Spleen (tissue), 11 donors: ENCODE measurements at regions not wholly inside any gene's neighbourhood (a gene's known extent, or its start where the extent isn't known, plus 50 kb on each side); places are given as distances from the start of the nearest gene placed in this dataset.

Experiments used
- DNase-seq: peaks from one replicate; pipeline ENCODE4 v3.0.0-alpha.2; 2020
- H3K27ac ChIP-seq, 8 donors: fragments of 200-600 bp; sonication (generic) in 7 of 8; 1 replicate in 4 of 8; 2 replicates in 4 of 8; pipeline versions ENCODE4 v1.5.0 to v1.8.0; 2016 to 2021; ENCODE audit warnings: inconsistent platforms in 4 of 8, mild to moderate bottlenecking in 4 of 8, moderate library complexity in 1 of 8
- H3K27me3 ChIP-seq, 7 donors: fragments of 200-600 bp; sonication (generic) in 6 of 7; replicated peaks in 1 of 7; 1 replicate in 4 of 7; 2 replicates in 3 of 7; pipeline versions ENCODE4 v1.5.0 to v1.8.0; 2016 to 2021; ENCODE audit warnings: inconsistent platforms in 3 of 7, mild to moderate bottlenecking in 1 of 7
- H3K36me3 ChIP-seq, 6 donors: fragments of 200-600 bp; sonication (generic) in 5 of 6; 1 replicate in 4 of 6; 2 replicates in 2 of 6; pipeline versions ENCODE4 v1.5.0 to v1.8.0; 2016 to 2021; ENCODE audit warnings: inconsistent platforms in 2 of 6
- H3K4me1 ChIP-seq, 6 donors: fragments of 200-600 bp; sonication (generic) in 5 of 6; 1 replicate in 3 of 6; 2 replicates in 3 of 6; pipeline versions ENCODE4 v1.5.0 to v1.8.0; 2016 to 2021; ENCODE audit warnings: inconsistent platforms in 3 of 6
- H3K4me3 ChIP-seq, 8 donors: fragments of 200-600 bp; sonication (generic) in 7 of 8; 1 replicate in 4 of 8; 2 replicates in 4 of 8; pipeline versions ENCODE4 v1.5.0 to v1.8.0; 2016 to 2021; ENCODE audit warnings: inconsistent platforms in 4 of 8, mild to moderate bottlenecking in 4 of 8, moderate library complexity in 2 of 8
- H3K9me3 ChIP-seq, 8 donors: fragments of 200-600 bp; sonication (generic) in 7 of 8; 1 replicate in 4 of 8; 2 replicates in 4 of 8; pipeline versions ENCODE4 v1.5.0 to v1.8.0; 2016 to 2021; ENCODE audit warnings: inconsistent platforms in 4 of 8
- CTCF ChIP-seq, 11 experiments: fragments of 200-600 bp in 7 of 11; fragments of 450-650 bp in 4 of 11; sonication (generic) in 4 of 11; IDR thresholded peaks in 8 of 11; conservative IDR thresholded peaks in 3 of 11; 1 replicate in 7 of 11; 2 replicates in 4 of 11; pipeline versions ENCODE4 v1.4.0 to v1.8.0; 2016 to 2021; ENCODE audit warnings: antibody characterized with exemption in 11 of 11, inconsistent platforms in 4 of 11, mild to moderate bottlenecking in 1 of 11
- POLR2A ChIP-seq, 3 donors: fragments of 450-650 bp; IDR thresholded peaks; one replicate each; pipeline ENCODE4 v1.5.1; 2017; ENCODE audit warnings: antibody characterized with exemption in 3 of 3, mild to moderate bottlenecking in 1 of 3
- POLR2AphosphoS5 ChIP-seq, 3 donors: sonication (generic); formaldehyde crosslinking; IDR thresholded peaks; one replicate each; pipeline ENCODE4 v1.5.1; 2017; ENCODE audit warnings: antibody characterized with exemption in 3 of 3
- WGBS, 5 donors: extraction: QIAGEN DNeasy Blood & Tissue Kit in 3 of 5; methylation state at CpG; one replicate each; pipeline versions ENCODE4 v1.1.5 to v1.1.7; 2013 to 2018; 5-methylcytosine and 5-hydroxymethylcytosine counted together
- intact Hi-C: fragments of 100-400 bp; cut with DNase I; formaldehyde crosslinking; loops from one replicate; pipeline ENCODE4 v1.15.0; 2023; ENCODE audit warnings: low total_unique reads
- donor health status: healthy with polysubstance abuse.
- donor health status: DM: no; HTN: no; CAD: no; lungs with moderate emphysema.
- donor health status: DM: no; HTN: no; CAD: no.
- donor health status: Bipolar disorder and iron deficiency.
- donor health status: healthy.
- donor health status: DM: no; HTN: no; CAD: no.
- donor health status: DM: yes; HTN: yes; CAD: no.

GRCh38 chr3:104566054-104566453 lies 800.7 kb upstream of the ALCAM start:
- Histone ChIP-seq H3K9me3 (no peaks in the 10 kb centered on the region), H3K27ac (no peak overlapping the region), H3K4me1 (no peaks in the 10 kb centered on the region), H3K4me3 (no peak overlapping the region), H3K27me3 (no peaks in the 10 kb centered on the region), H3K36me3 (no peaks in the 10 kb centered on the region)
- no peak for TF ChIP-seq POLR2AphosphoS5 (IDR thresholded peaks at IDR 0.05)
- no peak for TF ChIP-seq CTCF (IDR thresholded peaks at IDR 0.05 in 8 of 11, conservative IDR thresholded peaks at IDR 0.05 in 3 of 11)
- no peak for TF ChIP-seq POLR2A (IDR thresholded peaks at IDR 0.05)
- intact Hi-C loops = loop anchor here (10.0 kb wide), 1 partner anchor 949 kb away; no protein-coding TSS in a partner anchor
- no peak for DNase-seq

- H3K36me3 ChIP-seq = no peaks in the 10 kb centered on the region
- intact Hi-C loops = no loop called here
- H3K9me3 ChIP-seq = peaks cover 2 to 66% (median 47%) of the 10 kb centered on the region in 8 donors
- H3K27ac ChIP-seq = no peak overlapping the region
- 75 to 100% (median 83%) methylated on average over 1 of the region's 1 CpG for WGBS, 5 donors
- no peak for TF ChIP-seq POLR2A (IDR thresholded peaks at IDR 0.05)
- TF ChIP-seq CTCF (IDR thresholded peaks at IDR 0.05 in 8 of 11, conservative IDR thresholded peaks at IDR 0.05 in 3 of 11) = no peak
- TF ChIP-seq POLR2AphosphoS5 (IDR thresholded peaks at IDR 0.05) = no peak
- no peaks in the 10 kb centered on the region for H3K27me3 ChIP-seq
- H3K4me1 ChIP-seq = no peaks in the 10 kb centered on the region
- no peak for DNase-seq
- no peak overlapping the region for H3K4me3 ChIP-seq
Observed at GRCh38 chr3:104575634-104576033, 791.1 kb upstream of the ALCAM start.

- Histone ChIP-seq H3K27ac (no peak overlapping the region), H3K27me3 (no peaks in the 10 kb centered on the region), H3K4me1 (no peaks in the 10 kb centered on the region), H3K36me3 (no peaks in the 10 kb centered on the region), H3K4me3 (no peak overlapping the region), H3K9me3 (peaks cover 2 to 61% (median 46%) of the 10 kb centered on the region in 8 donors)
- intact Hi-C loops = no loop called here
- 72 to 76% (median 75%) methylated on average over 3 of the region's 3 CpGs for WGBS, 5 donors
- no peak for DNase-seq
- TF ChIP-seq POLR2AphosphoS5 (IDR thresholded peaks at IDR 0.05) = no peak
- TF ChIP-seq POLR2A (IDR thresholded peaks at IDR 0.05) = no peak
- no peak for TF ChIP-seq CTCF (IDR thresholded peaks at IDR 0.05 in 8 of 11, conservative IDR thresholded peaks at IDR 0.05 in 3 of 11)
Observed at GRCh38 chr3:104578558-104578957, 788.2 kb upstream of the ALCAM start.

GRCh38 chr3:104582092-104582491 lies 784.6 kb upstream of the ALCAM start:
- no peaks in the 10 kb centered on the region for H3K4me1 ChIP-seq
- no peak overlapping the region for H3K27ac ChIP-seq
- TF ChIP-seq POLR2A (IDR thresholded peaks at IDR 0.05) (no peak), CTCF (IDR thresholded peaks at IDR 0.05 in 8 of 11, conservative IDR thresholded peaks at IDR 0.05 in 3 of 11) (no peak), POLR2AphosphoS5 (IDR thresholded peaks at IDR 0.05) (no peak)
- H3K4me3 ChIP-seq = no peak overlapping the region
- H3K27me3 ChIP-seq = no peaks in the 10 kb centered on the region
- DNase-seq = no peak
- intact Hi-C loops = no loop called here
- peaks cover 0 to 32% (median 25%) of the 10 kb centered on the region in 8 donors for H3K9me3 ChIP-seq
- H3K36me3 ChIP-seq = no peaks in the 10 kb centered on the region
